H9 (cell line): ENCODE measurements at regions not wholly inside any gene's neighbourhood (a gene's known extent, or its start where the extent isn't known, plus 50 kb on each side); places are given as distances from the start of the nearest gene placed in this dataset.

Experiments
- DNase-seq: peaks from one replicate; pipeline ENCODE4 v3.0.0-alpha.2; 2017
- H2AFZ ChIP-seq: one replicate; pipeline ENCODE4 v1.6.1; 2013; ENCODE audit warnings: mild to moderate bottlenecking, low read length, control low read depth, moderate library complexity
- H2AK5ac ChIP-seq: 2 replicates; pipeline ENCODE4 v1.6.1; 2013; ENCODE audit warnings: low read length, control low read depth, mixed read lengths; ENCODE audit not compliant: insufficient read length
- H2BK120ac ChIP-seq: one replicate; pipeline ENCODE4 v1.6.1; 2013; ENCODE audit warnings: low read depth, mild to moderate bottlenecking, low read length, control low read depth, inconsistent platforms; ENCODE audit not compliant: poor library complexity, severe bottlenecking
- H2BK12ac ChIP-seq: 2 replicates; pipeline ENCODE4 v1.6.1; 2013; ENCODE audit warnings: low read length, control low read depth, mixed read lengths, low read depth; ENCODE audit not compliant: insufficient read length
- H2BK15ac ChIP-seq: 2 replicates; pipeline ENCODE4 v1.6.1; 2013; ENCODE audit warnings: low read depth, low read length, control low read depth
- H2BK20ac ChIP-seq: one replicate; pipeline ENCODE4 v1.6.1; 2013; ENCODE audit warnings: low read depth, mild to moderate bottlenecking, low read length, control low read depth, inconsistent platforms; ENCODE audit not compliant: poor library complexity, severe bottlenecking
- H2BK5ac ChIP-seq: 2 replicates; pipeline ENCODE4 v1.6.1; 2013; ENCODE audit warnings: low read length, control low read depth, mixed read lengths; ENCODE audit not compliant: insufficient read length
- H3K14ac ChIP-seq: 2 replicates; pipeline ENCODE4 v1.6.1; 2013; ENCODE audit warnings: low read length, control low read depth; ENCODE audit not compliant: insufficient read depth
- H3K18ac ChIP-seq: 2 replicates; pipeline ENCODE4 v1.6.1; 2013; ENCODE audit warnings: low read depth, mild to moderate bottlenecking, mixed read lengths, low read length, control low read depth; ENCODE audit not compliant: insufficient read length
- H3K23ac ChIP-seq: 2 replicates; pipeline ENCODE4 v1.6.1; 2013; ENCODE audit warnings: low read length, control low read depth, mixed read lengths, low read depth; ENCODE audit not compliant: insufficient read length
- H3K23me2 ChIP-seq: 2 replicates; pipeline ENCODE4 v1.6.1; 2013; ENCODE audit warnings: low read depth, mild to moderate bottlenecking, mixed read lengths, low read length, control low read depth; ENCODE audit not compliant: insufficient read length, poor library complexity, severe bottlenecking
- H3K27ac ChIP-seq: 2 replicates; pipeline ENCODE4 v1.5.1; 2013; ENCODE audit warnings: low read length, control low read depth, mixed read lengths, low read depth; ENCODE audit not compliant: insufficient read length
- H3K27me3 ChIP-seq: 2 replicates; pipeline ENCODE4 v1.6.1; 2013; ENCODE audit warnings: low read length, control low read depth, inconsistent platforms; ENCODE audit not compliant: insufficient read depth
- H3K4ac ChIP-seq: 2 replicates; pipeline ENCODE4 v1.6.1; 2013; ENCODE audit warnings: low read depth, mild to moderate bottlenecking, control low read depth, inconsistent platforms, low read length, moderate library complexity
- H3K4me1 ChIP-seq: 2 replicates; pipeline ENCODE4 v1.6.1; 2013; ENCODE audit warnings: low read length, control low read depth, inconsistent platforms; ENCODE audit not compliant: insufficient read depth
- H3K4me2 ChIP-seq: 2 replicates; pipeline ENCODE4 v1.6.1; 2013; ENCODE audit warnings: low read length, control low read depth, mixed read lengths; ENCODE audit not compliant: insufficient read length, insufficient read depth
- H3K56ac ChIP-seq: 2 replicates; pipeline ENCODE4 v1.6.1; 2013; ENCODE audit warnings: low read depth, mild to moderate bottlenecking, mixed read lengths, low read length, control low read depth; ENCODE audit not compliant: insufficient read length
- H3K79me1 ChIP-seq: 2 replicates; pipeline ENCODE4 v1.6.1; 2013; ENCODE audit warnings: low read depth, mild to moderate bottlenecking, moderate library complexity, low read length, control low read depth, inconsistent platforms; ENCODE audit not compliant: insufficient read depth, poor library complexity, severe bottlenecking
- H3K79me2 ChIP-seq: 2 replicates; pipeline ENCODE4 v1.6.1; 2013; ENCODE audit warnings: low read length, control low read depth, inconsistent platforms; ENCODE audit not compliant: insufficient read depth
- H3K9ac ChIP-seq: 2 replicates; pipeline ENCODE4 v1.6.1; 2013; ENCODE audit warnings: low read length, control low read depth, mixed read lengths; ENCODE audit not compliant: insufficient read length; ENCODE audit errors: extremely low read depth
- H3K9me3 ChIP-seq: one replicate; pipeline ENCODE4 v1.6.1; 2013; ENCODE audit warnings: low read depth, low read length, inconsistent platforms; ENCODE audit not compliant: control insufficient read depth
- H3T11ph ChIP-seq: one replicate; pipeline ENCODE4 v1.6.1; 2013; ENCODE audit warnings: mild to moderate bottlenecking, low read length, control low read depth, inconsistent platforms
- H4K20me1 ChIP-seq: one replicate; pipeline ENCODE4 v1.6.1; 2013; ENCODE audit not compliant: control insufficient read depth, insufficient read length, insufficient read depth
- H4K5ac ChIP-seq: 2 replicates; pipeline ENCODE4 v1.6.1; 2013; ENCODE audit warnings: low read depth, mild to moderate bottlenecking, mixed read lengths, low read length, control low read depth; ENCODE audit not compliant: insufficient read length
- H4K8ac ChIP-seq: replicated peaks from 2 replicates; pipeline ENCODE4 v1.6.1; 2013; ENCODE audit warnings: low read length, control low read depth, mixed read lengths, low read depth; ENCODE audit not compliant: insufficient read length
- H4K91ac ChIP-seq: 2 replicates; pipeline ENCODE4 v1.6.1; 2013; ENCODE audit warnings: low read depth, mild to moderate bottlenecking, moderate library complexity, mixed read lengths, low read length, control low read depth; ENCODE audit not compliant: insufficient read length
- H3K27ac Mint-ChIP-seq, 3 experiments: 2 replicates in 2 of 3; 3 replicates in 1 of 3; pipeline ENCODE4 v1.8.0; 2020 to 2021; ENCODE audit warnings: mixed read lengths in 3 of 3, mild to moderate bottlenecking in 1 of 3, moderate library complexity in 1 of 3
- H3K27me3 Mint-ChIP-seq: 2 replicates; pipeline ENCODE4 v1.8.0; 2021; ENCODE audit warnings: low read depth, mild to moderate bottlenecking, moderate library complexity, mixed read lengths
- H3K36me3 Mint-ChIP-seq, 3 experiments: 2 replicates in 2 of 3; 3 replicates in 1 of 3; pipeline ENCODE4 v1.8.0; 2020 to 2021; ENCODE audit warnings: low read depth in 3 of 3, mixed read lengths in 3 of 3; ENCODE audit not compliant: insufficient read depth in 1 of 3
- H3K4me1 Mint-ChIP-seq, 2 experiments: 2 replicates each; pipeline ENCODE4 v1.8.0; 2020; ENCODE audit warnings: mixed read lengths in 2 of 2
- H3K4me3 Mint-ChIP-seq, 2 experiments: 2 replicates in 1 of 2; 3 replicates in 1 of 2; pipeline ENCODE4 v1.8.0; 2020 to 2021; ENCODE audit warnings: mild to moderate bottlenecking in 2 of 2, mixed read lengths in 2 of 2, moderate library complexity in 1 of 2
- H3K9me3 Mint-ChIP-seq, 2 experiments: 2 replicates in 1 of 2; 3 replicates in 1 of 2; pipeline ENCODE4 v1.8.0; 2020; ENCODE audit warnings: mild to moderate bottlenecking in 2 of 2, mixed read lengths in 2 of 2, moderate library complexity in 1 of 2
- CTCF ChIP-seq: fragments of 200-600 bp; sonication (generic); conservative IDR thresholded peaks from 3 replicates; pipeline ENCODE4 v1.8.0; 2021; ENCODE audit warnings: antibody characterized with exemption, mild to moderate bottlenecking
- WGBS: extraction: QIAGEN DNeasy Blood & Tissue Kit; methylation state at CpG from one replicate; pipeline ENCODE4 v1.1.7; 2013; ENCODE audit warnings: missing lambda C conversion rate, low lambda C conversion rate, mixed read lengths; ENCODE audit not compliant: insufficient read length; ENCODE audit errors: extremely low coverage; 5-methylcytosine and 5-hydroxymethylcytosine counted together

GRCh38 chr2:65605058-65605742 is 172.8 kb upstream of the SPRED2 start:
- H3K18ac ChIP-seq, result no peak overlapping the region
- H3K79me2 ChIP-seq, result no peaks in the 10 kb centered on the region
- H3T11ph ChIP-seq, result no peak overlapping the region
- no peak overlapping the region for H2AK5ac ChIP-seq
- Mint-ChIP-seq H3K27me3 (peaks cover 2% of the 10 kb centered on the region), H3K36me3 (peaks cover 4 to 8% (median 7%) of the 10 kb centered on the region in 3 experiments; a peak in 6 of 7 replicates), H3K9me3 (peaks cover 8 to 9% of the 10 kb centered on the region in 2 experiments), H3K4me1 (peaks cover 16 to 29% of the 10 kb centered on the region in 2 experiments), H3K27ac (no peak overlapping the region), H3K4me3 (no peak overlapping the region)
- H3K4ac ChIP-seq, result no peak overlapping the region
- no peak overlapping the region for H4K8ac ChIP-seq
- H2BK12ac ChIP-seq, result no peak overlapping the region
- no peak for DNase-seq
- no peak overlapping the region for H3K56ac ChIP-seq
- no peak overlapping the region for H2BK20ac ChIP-seq
- H3K9ac ChIP-seq, result no peak overlapping the region
- no peak overlapping the region for H3K14ac ChIP-seq
- WGBS, result no CpG with 5 or more reads among the region's 4 CpGs
- no peak overlapping the region for H3K23ac ChIP-seq
- no peak overlapping the region for H3K27ac ChIP-seq
- no peak overlapping the region for H2BK120ac ChIP-seq
- no peaks in the 10 kb centered on the region for H3K23me2 ChIP-seq
- H4K91ac ChIP-seq, result no peak overlapping the region
- H3K27me3 ChIP-seq, result no peaks in the 10 kb centered on the region
- H4K20me1 ChIP-seq, result no peaks in the 10 kb centered on the region
- no peak overlapping the region for H2BK5ac ChIP-seq
- no peak overlapping the region for H2BK15ac ChIP-seq
- no peaks in the 10 kb centered on the region for H3K79me1 ChIP-seq
- H3K4me1 ChIP-seq, result 0 out of 2 replicates have a peak, but pooled peaks cover 5% of the 10 kb centered on the region
- no peak overlapping the region for H4K5ac ChIP-seq
- TF ChIP-seq CTCF, result no peak
- no peak overlapping the region for H3K4me2 ChIP-seq
- no peaks in the 10 kb centered on the region for H3K9me3 ChIP-seq
- H2AFZ ChIP-seq, result no peak overlapping the region
